Activated CD4-positive, alpha-beta T cell treated with anti-CD3 and anti-CD28 coated beads, Interleukin-2, Interleukin-6, amounts not matched to agents 100 ng/mL and 50 ng/mL, durations not matched to agents 16 hours and 8 hours (primary cell): ENCODE measurements at regions not wholly inside any gene's neighbourhood (a gene's known extent, or its start where the extent isn't known, plus 50 kb on each side); places are given as distances from the start of the nearest gene placed in this dataset.
"Not testable (repeated sequence)": the region's sequence is repeated elsewhere in the genome, so short reads cannot be mapped to it uniquely, and the experiment has no call there.

Experiments used
- DNase-seq: peaks from one replicate; pipeline ENCODE4 v3.0.0-alpha.2; 2020

DNA sequence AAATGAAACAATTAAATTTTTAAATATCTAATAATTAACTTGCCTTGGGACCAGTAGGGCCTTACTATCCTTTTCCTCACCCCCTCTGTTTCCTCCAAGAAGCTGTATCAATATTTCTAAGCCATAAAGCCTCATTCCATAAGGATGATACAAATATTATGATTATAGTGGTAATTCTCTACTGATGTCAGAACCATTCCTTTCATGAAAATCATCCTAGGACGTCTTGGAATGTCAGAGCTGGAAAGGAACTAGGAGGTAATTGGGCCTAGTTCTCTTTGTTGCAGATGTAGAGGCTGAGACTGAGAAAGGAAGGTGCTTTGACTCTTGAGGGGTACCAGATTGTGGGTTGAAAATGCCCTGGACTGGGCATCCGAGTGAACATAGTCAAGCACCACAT, 766.7 kb upstream of the GHITM start:
- no peak for DNase-seq

DNA sequence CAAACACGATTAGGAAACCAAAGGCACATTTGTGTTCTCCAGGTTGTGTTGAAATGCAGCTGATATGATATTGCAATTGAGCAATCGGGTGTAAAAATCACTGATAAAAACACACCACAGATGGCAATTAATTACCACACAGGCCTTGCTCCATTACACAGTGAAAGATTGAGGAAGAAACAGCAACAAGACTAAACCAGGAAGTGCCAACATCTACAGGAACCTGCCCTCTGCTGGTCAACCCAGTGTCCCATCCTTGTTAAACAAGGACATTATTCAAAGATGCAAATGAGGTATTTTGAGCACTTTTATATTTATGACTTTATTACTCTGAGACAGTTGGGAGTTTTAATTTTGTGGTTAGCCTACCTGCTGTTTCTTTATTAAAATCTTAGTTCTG, 765.6 kb upstream of the GHITM start:
- peak; percentile 8 for DNase-seq

DNA sequence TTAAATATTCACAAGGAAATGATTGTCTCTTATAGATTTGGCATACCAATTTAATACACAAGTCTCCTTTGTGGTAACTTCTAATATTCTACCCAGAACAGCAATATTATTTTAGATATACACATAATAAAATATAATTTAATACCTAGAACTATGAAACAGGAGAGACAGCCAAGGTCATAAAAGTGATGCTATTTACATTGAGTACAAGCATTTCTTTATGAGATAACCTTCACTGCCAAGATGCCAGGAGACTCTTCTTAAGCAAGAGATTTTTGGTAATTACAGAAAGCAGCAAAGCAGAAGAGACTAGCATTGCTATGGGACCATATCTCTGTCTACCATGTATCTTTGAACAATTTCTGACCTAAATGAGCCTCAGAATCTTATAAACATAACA, 764.6 kb upstream of the GHITM start:
- no peak for DNase-seq

DNA sequence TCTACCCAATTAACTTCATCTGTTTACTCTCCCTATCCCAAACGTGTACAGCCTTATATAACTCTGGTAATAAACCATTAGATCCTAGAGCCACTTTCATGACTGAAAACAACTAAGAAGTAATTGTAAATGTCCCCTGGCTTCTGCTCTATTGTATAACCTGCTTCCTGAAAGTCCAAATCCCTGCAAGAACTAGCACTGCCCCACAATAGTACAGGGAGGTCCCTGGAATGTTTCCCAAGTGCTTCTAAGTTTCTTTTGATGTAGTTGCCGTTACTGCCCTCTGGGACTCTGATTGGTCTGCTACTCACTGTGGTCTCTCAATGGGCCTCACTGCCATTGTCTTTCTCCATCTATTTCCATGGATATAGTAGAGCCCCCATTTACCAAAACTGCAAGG, 764.0 kb upstream of the GHITM start:
- DNase-seq = no peak

DNA sequence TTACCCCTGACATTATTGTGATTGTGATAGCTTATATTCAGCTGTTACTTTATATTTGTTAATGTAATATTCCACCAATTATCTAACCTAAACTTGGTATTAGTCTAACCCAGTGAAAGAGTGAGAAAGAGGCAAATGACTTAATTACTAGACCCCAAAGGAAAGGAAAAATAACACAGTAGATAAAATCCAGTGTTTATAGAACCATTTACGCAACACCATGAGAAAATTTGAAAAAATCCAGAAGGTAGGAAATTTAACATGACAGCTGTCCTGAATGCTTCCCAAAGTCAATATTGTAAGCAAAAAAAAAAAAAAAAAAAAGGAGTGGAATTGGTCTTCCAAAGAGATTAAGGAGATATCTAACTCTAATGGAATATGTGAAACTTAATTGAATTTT, 741.5 kb upstream of the GHITM start:
- no peak for DNase-seq

DNA sequence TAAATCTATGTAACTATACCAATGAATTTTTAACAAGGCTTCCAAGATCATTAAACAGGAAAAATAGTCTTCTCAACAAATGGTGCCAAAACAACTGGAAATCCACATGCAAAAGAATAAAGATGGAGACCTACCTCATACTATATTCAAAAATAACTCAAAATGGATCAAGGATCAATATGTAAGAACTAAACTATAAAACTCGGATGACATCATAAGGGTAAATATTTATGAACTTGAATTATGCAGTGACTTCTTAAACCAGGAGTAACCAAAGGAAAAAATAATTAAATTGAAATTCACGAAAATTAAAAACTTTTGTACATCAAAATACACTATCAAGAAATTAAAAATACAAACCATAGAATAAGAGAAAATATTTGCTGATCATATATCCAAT, 728.7 kb upstream of the GHITM start:
- DNase-seq = no peak

DNA sequence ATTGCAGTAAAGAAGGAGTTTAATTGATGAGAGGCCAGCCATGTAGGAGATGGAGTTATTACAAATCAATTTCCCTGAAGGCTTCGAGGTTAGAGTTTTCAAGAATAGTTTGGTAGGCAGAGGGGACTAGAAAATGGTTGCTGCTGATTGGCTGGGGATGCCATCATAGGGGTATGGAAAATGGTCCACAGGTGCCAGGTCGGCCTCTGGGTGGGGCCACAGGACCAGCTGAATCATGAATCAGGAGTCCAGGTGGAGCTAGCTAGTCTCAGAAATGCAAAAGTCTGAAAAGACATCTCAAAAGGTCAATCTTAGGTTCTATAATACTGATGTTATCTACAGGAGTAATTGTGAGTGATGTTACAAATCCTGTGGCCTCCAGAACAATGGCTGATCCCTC, 714.0 kb upstream of the GHITM start:
- DNase-seq = no peak

DNA sequence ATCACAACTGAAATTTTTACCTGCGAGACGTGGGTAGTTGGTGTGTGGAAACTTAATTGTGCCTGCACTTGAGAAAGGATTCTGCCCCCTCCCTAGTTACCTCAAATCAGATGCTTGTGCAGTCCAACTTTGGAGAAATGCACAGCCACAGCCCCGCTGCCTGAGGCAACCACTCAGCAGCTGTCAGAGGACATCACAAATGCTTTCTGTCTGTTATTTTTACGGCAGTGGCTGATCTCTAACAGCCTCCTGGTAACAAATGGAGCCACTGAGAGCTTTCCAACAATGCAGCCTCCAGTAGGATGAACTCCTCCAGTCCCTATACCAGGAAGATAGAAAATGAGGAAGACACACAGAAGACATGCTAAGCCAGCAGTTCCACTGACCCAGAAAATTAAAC, 712.2 kb upstream of the GHITM start:
- no peak for DNase-seq

DNA sequence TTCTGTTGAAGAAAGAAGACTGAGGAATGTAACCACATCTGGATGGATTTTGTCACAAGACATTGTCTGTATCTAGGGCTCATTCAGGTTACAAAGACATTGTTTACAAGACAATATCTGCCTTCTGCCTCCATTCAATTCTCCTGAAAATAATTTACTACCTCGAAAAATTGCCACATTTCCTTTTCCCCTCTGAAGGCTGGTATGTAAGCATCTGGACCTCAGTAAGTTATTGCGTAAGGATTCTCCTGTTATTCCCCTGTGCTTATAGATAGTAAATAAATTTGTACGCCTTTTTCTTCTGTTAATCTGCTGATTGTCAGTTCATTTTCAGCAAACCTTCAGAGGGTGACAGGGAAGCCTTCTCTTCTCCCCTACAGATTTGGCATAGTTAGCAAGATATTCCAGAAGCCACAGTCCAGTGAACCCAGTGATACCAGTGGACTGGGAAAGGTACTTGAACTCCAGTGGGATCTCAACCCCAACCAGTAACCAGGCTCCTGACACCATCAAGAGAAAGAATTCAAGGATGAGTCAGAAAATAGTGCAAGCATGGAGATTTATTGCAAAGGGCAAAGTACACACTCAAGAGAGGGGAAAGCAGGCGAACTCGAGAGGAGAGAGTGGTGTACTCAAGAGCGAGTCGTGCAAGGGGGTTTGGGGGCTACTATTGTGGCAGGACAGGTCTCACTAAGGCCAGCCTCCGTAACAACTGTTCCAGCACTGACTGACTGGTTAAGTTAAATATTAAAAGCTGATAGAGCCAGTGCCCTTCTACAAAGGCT, 706.9 kb upstream of the GHITM start:
- no peak for DNase-seq

DNA sequence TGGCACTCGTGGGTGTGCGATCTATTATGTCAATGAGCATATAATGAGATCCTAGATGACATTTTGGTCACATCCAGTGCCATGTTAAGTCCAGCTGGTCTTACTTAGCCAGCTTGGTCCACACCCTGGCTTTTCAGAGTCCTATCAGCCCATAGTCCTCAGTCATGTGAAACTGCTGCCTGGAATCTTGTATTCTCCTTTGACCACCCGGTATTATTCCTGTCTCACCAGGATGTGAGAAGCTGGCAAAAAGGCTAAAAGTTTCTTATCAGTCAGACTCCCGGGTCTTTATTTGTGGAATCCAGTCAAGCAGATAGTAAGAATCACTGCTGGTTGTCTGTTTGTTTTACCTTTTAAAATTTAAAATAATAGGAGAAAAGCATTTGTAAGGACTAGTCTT, 705.6 kb upstream of the GHITM start:
- DNase-seq = no peak

DNA sequence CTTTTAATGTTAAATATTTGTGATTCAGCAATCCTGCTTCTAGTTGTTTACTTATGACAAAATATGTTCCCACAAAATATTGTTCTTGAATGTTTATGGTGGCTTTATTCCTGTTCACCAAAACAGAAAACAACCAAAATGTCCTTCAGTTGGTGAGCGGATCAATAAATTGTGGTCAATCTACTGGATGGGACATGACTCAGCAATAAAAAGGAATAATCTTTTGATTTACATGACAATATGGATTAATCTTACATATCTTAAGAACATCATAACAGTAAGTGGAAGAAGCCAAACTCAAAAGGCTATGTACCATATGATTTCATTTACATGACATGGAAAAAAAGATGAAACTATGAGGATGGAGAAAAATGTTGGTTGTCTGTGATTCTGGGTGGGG, 691.3 kb upstream of the GHITM start:
- no peak for DNase-seq

DNA sequence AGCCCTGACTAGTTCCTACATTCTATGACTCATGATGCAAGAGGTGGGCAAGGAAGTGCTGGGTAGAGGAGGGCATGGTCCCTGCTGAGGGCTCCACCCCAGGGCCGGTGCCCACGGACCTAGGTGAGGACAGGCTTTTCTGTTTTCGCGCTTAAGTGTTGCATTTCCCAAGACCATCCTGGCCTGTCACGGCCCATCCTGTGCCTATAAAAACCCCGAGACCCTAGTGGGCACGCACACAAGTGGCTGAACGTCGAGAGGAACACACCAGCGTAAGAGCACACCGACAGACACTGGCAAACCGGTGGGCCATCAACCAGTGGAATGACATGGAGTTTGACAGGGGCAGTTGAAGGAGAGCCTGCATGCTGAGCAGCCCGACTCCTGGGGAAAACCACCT, 680.7 kb upstream of the GHITM start:
- DNase-seq = no peak

DNA sequence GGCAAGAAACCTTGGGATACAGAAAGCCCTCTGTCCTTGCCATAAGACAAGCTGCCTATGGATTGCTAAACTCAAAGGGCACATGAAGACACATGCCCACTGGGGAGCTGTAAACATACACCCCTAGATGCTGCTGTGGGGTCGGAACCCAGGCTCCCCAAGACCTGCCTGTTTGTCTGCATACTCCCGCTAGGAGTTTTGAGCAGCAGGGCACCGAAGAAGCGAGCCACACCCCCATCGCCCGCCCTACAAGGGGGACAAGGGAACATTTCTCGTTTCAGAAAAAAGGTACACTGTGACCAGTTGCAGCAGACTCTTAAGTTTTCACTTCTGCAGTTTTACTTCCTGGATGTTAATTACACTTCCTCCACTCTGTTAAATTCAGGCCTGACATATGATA, 680.2 kb upstream of the GHITM start:
- DNase-seq = no peak

DNA sequence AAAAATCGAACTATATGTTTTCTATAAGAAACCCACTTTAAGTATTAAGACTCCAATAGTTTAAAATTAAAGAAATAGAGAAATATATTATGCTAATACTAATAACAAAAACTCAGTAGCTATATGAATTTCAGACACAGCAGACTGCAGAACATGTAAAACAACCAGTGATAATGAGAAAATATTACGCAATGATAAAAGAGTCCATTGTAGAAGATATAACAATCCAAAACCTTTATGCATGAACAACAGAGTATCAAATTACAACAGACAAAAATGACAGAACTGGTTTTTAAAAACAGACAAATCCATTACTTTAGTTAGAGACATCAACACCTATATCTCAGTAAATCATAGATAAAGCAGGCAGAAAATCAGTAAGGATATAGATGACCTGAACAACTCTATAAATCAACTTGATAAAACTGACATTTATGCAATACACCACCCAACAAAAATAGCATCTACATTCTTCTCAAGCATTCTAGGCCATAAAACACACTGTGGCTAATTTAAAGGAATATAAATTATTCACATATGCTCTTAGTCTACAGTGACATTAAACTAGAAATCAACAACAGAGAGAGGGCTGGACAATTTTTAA, 669.5 kb upstream of the GHITM start:
- no peak for DNase-seq

DNA sequence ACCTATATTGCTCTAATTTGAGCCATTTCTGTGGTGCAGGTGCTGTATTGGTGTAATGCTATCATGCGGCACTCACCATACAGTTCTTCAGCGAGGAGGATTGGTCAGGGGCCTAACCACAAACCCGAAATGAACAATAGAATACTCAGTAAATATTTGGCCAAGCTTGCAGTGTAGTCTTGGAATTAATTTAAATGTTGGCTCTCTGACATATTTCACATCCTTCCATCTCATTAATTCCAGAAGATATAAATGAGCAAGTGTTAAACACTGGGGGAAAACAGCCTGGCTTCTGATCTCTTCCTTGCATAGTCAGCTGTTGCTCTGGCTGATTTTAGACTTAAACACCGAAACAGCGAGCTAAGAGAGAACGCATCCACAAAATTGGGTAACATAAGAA, 663.1 kb upstream of the GHITM start:
- DNase-seq = no peak

DNA sequence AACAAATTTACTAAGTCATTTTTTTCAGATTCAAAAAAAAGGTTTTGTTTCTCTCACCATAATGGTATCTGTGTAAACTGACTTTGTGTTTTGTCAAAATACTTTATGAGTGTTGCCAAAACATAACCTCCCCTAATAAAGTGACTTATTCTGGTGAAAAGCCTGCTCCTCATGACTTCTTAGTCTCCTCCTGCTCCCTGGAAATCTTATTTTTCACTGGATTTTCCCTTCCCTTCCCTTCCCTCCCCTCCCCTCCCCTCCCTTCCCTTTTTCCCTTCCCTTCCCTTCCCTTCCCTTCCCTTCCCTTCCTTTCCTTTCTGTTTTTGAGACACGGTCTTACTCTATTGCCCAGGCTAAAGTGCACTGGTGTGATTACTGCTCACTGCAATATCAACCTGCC, 650.1 kb upstream of the GHITM start:
- DNase-seq = no peak

DNA sequence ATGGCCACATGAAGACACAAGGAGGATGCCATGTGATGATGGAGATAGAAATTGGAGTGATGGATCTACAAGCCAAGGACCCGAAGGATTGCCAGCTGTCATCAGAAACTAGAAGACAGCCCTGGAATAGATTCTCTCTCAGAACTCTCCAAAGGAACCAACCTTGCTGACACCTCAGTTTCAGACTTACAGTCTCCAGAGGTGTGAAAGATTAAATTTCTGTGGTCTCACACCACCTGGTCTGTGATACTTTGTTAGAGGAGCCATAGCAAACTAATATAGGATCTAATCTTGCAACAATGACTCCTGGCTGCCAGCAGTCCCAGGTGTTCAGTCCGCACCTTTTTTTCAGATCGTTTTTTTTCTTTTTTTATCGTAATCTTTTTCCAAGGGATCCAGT, 647.3 kb upstream of the GHITM start:
- DNase-seq = no peak

DNA sequence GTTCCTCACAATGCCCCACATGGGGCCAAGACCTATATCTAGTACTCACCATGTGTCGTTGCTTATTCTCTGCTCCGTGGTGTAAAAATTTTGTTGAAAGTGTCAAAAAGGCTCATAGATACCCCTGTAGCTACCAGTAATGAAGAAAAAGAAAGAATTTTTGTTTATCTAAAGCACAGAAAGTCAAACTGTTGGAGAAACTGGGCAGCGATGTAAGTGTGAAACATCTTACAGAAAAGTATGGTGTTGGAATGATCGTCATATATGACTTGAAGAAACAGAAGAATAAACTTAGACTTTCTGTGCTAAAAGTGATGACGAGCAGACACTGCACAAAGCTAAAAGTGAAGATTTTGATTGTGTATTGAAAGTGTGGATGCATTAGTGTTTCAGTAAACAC, 626.6 kb upstream of the GHITM start:
- no peak for DNase-seq

DNA sequence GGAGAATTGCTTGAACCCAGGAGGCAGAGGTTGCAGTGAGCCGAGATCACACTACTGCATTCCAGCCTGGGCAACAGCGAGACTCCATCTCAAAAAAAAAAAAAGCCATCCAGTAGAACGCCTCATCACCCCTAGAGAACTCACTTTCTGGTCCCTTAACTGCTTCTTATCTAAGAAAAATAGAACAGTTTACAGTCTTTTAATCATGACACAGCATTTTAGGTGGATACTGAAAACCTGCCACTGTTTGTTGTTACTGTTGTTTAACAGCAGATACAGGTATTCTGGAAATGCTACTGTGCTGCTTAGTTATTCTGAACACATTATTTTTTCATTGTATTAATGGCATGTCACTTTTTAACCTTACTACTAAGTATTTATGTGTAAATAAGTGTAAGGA, 624.3 kb upstream of the GHITM start:
- DNase-seq = no peak

DNA sequence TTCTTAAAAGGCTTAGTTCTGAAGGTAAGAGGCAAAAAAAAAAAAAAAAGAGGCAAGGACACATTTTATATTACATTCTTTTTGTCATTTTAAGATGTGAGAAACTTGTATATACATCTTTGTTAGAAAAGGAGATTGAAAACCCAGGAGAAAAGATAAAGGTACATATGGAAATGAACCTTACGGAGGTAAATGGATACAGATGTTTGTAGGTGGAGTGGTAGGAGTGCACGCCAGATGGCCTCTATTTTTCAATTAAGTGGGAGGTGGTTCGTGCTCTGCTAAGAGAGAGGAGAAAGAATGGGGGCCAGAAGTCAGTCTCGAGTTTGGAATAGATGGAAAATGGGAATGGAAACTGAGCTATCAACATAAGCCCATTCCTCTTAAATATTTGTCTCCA, 622.5 kb upstream of the GHITM start:
- no peak for DNase-seq

DNA sequence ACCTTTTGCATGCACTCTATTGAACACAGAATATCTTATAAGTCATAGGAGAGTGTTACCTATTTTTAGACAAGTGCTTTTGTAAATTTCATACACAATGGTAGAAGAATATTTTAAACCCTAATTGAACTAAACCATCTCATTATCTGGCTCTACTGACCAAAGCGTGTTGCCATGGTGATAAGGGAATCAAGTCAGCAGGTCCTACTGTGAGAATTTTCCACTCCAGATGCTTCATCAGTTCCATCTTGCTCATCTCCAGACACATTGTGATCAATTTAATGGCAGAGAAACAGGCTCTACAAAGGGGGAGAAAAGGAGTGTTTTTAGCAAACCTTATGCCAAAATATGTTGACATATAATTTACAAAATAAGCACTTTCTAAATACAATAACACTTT, 621.9 kb upstream of the GHITM start:
- no peak for DNase-seq

DNA sequence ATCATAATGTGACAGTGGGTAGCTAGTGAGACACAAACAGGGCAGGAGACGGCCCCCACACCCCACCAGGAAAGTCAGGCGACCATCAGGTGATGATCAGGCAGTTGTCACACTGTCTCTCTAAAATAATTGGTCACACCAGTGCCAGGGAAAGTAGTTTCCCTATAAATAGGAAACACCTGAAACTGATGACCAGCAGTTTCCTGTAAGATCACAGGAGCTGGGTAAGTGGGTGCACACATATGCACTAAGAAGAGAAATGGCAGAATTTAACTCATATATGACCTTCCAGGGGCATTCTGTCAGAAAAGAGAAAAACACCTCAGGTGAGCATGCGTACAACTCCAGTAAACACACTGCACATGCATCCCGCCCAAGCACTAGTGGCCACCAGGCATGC, 620.5 kb upstream of the GHITM start:
- no peak for DNase-seq

DNA sequence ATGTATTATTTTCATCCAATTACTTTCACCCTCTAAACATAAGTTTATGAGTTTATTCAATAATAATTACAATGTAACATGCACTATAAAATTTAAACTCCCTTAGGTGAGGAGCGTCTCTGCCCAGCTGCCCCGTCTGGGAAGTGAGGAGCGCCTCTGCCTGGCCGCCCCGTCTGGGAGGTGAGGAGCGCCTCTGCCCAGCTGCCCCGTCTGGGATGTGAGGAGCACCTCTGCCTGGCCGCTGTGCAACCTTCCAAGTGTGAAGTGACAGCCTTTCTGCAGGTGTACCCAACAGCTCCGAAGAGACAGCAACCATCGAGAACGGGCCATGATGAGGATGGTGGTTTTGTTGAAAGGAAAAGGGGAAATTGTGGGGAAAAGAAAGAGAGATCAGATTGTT, 618.9 kb upstream of the GHITM start:
- DNase-seq = not testable (repeated sequence)

DNA sequence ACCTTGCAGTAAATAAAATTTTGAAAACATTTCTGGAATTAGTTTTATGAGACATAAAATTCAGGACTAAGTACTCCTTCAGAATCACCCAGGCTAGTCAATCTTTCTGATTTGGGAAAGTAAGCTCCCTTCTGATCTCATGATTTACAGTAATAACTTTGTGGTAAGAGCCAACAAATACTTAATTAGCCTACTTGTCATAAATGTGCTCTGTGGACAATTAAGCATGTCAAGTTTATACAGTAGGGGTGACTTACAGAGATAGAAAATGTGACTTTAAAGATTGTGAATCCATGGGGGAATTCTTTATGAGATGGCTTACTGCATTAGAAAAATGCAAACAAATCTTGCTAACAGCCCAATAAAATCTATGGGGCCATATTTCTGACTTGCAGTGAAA, 616.9 kb upstream of the GHITM start:
- DNase-seq = no peak

DNA sequence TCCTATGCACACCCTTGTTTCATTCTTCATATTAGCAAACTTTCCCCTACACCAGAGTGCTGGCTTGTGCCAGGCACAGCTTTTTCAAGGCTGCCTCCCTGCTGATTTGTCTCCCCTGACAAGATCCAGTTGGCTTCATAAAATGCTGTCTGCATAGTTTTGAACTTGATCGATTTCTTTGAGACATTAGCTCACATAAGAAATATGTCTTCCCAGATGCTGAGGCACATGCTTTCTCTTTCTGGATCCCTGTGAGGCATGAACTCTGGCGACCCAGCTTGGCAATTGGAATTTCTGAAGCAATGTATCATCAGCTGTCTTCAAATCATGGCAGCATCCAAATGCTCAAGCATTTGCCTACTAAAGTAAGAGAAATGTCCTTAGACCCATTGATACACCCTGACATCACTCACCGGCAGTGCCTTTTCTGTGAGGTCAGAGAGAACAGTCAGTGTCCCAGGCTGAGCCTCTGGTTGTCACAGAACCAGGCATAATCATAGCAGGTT, 616.4 kb upstream of the GHITM start:
- no peak for DNase-seq
